Retinal pigment epithelial cell (primary cell): ENCODE measurements at regions not wholly inside any gene's neighbourhood (a gene's known extent, or its start where the extent isn't known, plus 50 kb on each side); places are given as distances from the start of the nearest gene placed in this dataset.
"Not testable (repeated sequence)": the region's sequence is repeated elsewhere in the genome, so short reads cannot be mapped to it uniquely, and the experiment has no call there.

ENCODE experiments used
- DNase-seq: peaks from one replicate; pipeline ENCODE4 v3.0.0-alpha.2; 2010; ENCODE audit warnings: low read depth
- H3K4me3 ChIP-seq: 2 replicates; pipeline ENCODE4 v1.5.1; 2011; ENCODE audit warnings: mild to moderate bottlenecking, low read length, control low read depth, moderate library complexity
- CTCF ChIP-seq: conservative IDR thresholded peaks from 2 replicates; pipeline ENCODE4 v1.5.1; 2011; ENCODE audit warnings: low read depth, low read length, control low read depth, inconsistent platforms

- no peak for TF ChIP-seq CTCF
- H3K4me3 ChIP-seq: no peak overlapping the region
- DNase-seq: no peak
Observed at GRCh38 chr4:188661502-188661901, 522.3 kb downstream of the TRIML1 start.

- no peak for TF ChIP-seq CTCF
- no peak overlapping the region for H3K4me3 ChIP-seq
- no peak for DNase-seq
Observed at GRCh38 chr4:188663369-188663768, 524.1 kb downstream of the TRIML1 start.

GRCh38 chr4:188665491-188666457 lies 526.5 kb downstream of the TRIML1 start:
- no peak for TF ChIP-seq CTCF
- no peak for DNase-seq

GRCh38 chr4:188678691-188679090 lies 539.5 kb downstream of the TRIML1 start:
- not testable (repeated sequence) for DNase-seq, H3K4me3 ChIP-seq

More at GRCh38 chr4:188665491-188666457, 526.5 kb downstream of the TRIML1 start:
- no peak overlapping the region for H3K4me3 ChIP-seq

GRCh38 chr4:188680004-188680666 lies 540.9 kb downstream of the TRIML1 start:
- DNase-seq: no peak
- TF ChIP-seq CTCF: no peak
- H3K4me3 ChIP-seq: no peak overlapping the region

- DNase-seq: no peak
- TF ChIP-seq CTCF: no peak
- no peak overlapping the region for H3K4me3 ChIP-seq
Observed at GRCh38 chr4:188680667-188681063, 541.4 kb downstream of the TRIML1 start.

GRCh38 chr4:188682321-188682720 lies 543.1 kb downstream of the TRIML1 start:
- no peak for TF ChIP-seq CTCF
- no peak overlapping the region for H3K4me3 ChIP-seq
- DNase-seq: no peak
